WTC11 (cell line): ENCODE measurements at regions not wholly inside any gene's neighbourhood (a gene's known extent, or its start where the extent isn't known, plus 50 kb on each side); places are given as distances from the start of the nearest gene placed in this dataset.

Experiments used
- ETV6 ChIP-seq: sonication (generic); formaldehyde crosslinking; IDR thresholded peaks from 2 replicates; pipeline ENCODE4 v1.8.1; 2022; ENCODE audit warnings: mild to moderate bottlenecking, missing genetic modification reagents
- NFE2L1 ChIP-seq: sonication (generic); formaldehyde crosslinking; IDR thresholded peaks from 2 replicates; pipeline ENCODE4 v1.8.1; 2023; ENCODE audit warnings: missing genetic modification reagents
- SP1 ChIP-seq: sonication (generic); formaldehyde crosslinking; conservative IDR thresholded peaks from 2 replicates; pipeline ENCODE4 v1.8.1; 2022; ENCODE audit warnings: missing genetic modification reagents
- TEAD4 ChIP-seq: sonication (generic); formaldehyde crosslinking; IDR thresholded peaks from 2 replicates; pipeline ENCODE4 v1.8.0; 2022; ENCODE audit warnings: mild to moderate bottlenecking, missing genetic modification reagents
- ZNF121 ChIP-seq: sonication (generic); formaldehyde crosslinking; IDR thresholded peaks from 2 replicates; pipeline ENCODE4 v1.8.0; 2023; ENCODE audit warnings: missing genetic modification reagents
- ZNF263 ChIP-seq: sonication (generic); formaldehyde crosslinking; IDR thresholded peaks from 2 replicates; pipeline ENCODE4 v1.8.1; 2022; ENCODE audit warnings: low read depth, mild to moderate bottlenecking, moderate library complexity, missing genetic modification reagents
- TF ChIP-seq, protein P1 (sequence below): fragments of 200-600 bp; IDR thresholded peaks from 2 replicates; pipeline ENCODE4 v1.8.0; 2022; ENCODE audit warnings: antibody characterized with exemption
- TF ChIP-seq, protein P2 (sequence below): sonication (generic); formaldehyde crosslinking; IDR thresholded peaks from 2 replicates; pipeline ENCODE4 v1.8.1; 2023; ENCODE audit warnings: mild to moderate bottlenecking, missing genetic modification reagents
- TF ChIP-seq, protein P3 (sequence below): sonication (generic); formaldehyde crosslinking; IDR thresholded peaks from 2 replicates; pipeline ENCODE4 v1.8.0; 2022; ENCODE audit warnings: mild to moderate bottlenecking, missing genetic modification reagents
- TF ChIP-seq, protein P4 (sequence below): sonication (generic); formaldehyde crosslinking; IDR thresholded peaks from 2 replicates; pipeline ENCODE4 v1.8.1; 2023; ENCODE audit warnings: mild to moderate bottlenecking, missing genetic modification reagents
- TF ChIP-seq, protein P5 (sequence below): sonication (generic); formaldehyde crosslinking; IDR thresholded peaks from 2 replicates; pipeline ENCODE4 v1.8.1; 2023; ENCODE audit warnings: mild to moderate bottlenecking, missing genetic modification reagents, moderate library complexity

DNA sequence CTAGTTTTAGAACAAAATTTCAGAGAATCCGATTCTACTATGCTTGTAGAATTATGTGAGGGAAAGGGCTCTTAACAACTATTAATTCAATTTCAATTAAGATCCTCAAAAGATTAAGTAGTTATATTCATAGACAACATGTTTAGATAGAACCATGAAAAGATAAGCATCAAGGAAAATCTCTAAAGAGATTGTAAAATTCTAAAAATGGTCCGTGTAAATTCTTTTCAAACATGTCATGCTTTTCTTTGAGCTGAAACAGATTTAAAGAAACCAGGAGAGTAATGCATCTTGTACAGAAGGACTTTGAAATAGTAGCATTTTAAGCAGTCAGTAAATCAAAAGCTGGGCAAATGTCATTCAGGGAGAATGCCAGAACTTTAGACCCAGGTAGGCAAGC lies 1080.6 kb upstream of the B3GALT2 start:
- TF ChIP-seq ZNF121 (CRISPR knock-in tag), result no peak
- TF ChIP-seq, protein P1, sequence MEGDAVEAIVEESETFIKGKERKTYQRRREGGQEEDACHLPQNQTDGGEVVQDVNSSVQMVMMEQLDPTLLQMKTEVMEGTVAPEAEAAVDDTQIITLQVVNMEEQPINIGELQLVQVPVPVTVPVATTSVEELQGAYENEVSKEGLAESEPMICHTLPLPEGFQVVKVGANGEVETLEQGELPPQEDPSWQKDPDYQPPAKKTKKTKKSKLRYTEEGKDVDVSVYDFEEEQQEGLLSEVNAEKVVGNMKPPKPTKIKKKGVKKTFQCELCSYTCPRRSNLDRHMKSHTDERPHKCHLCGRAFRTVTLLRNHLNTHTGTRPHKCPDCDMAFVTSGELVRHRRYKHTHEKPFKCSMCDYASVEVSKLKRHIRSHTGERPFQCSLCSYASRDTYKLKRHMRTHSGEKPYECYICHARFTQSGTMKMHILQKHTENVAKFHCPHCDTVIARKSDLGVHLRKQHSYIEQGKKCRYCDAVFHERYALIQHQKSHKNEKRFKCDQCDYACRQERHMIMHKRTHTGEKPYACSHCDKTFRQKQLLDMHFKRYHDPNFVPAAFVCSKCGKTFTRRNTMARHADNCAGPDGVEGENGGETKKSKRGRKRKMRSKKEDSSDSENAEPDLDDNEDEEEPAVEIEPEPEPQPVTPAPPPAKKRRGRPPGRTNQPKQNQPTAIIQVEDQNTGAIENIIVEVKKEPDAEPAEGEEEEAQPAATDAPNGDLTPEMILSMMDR, result no peak
- TF ChIP-seq, protein P2, sequence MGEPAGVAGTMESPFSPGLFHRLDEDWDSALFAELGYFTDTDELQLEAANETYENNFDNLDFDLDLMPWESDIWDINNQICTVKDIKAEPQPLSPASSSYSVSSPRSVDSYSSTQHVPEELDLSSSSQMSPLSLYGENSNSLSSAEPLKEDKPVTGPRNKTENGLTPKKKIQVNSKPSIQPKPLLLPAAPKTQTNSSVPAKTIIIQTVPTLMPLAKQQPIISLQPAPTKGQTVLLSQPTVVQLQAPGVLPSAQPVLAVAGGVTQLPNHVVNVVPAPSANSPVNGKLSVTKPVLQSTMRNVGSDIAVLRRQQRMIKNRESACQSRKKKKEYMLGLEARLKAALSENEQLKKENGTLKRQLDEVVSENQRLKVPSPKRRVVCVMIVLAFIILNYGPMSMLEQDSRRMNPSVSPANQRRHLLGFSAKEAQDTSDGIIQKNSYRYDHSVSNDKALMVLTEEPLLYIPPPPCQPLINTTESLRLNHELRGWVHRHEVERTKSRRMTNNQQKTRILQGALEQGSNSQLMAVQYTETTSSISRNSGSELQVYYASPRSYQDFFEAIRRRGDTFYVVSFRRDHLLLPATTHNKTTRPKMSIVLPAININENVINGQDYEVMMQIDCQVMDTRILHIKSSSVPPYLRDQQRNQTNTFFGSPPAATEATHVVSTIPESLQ (CRISPR knock-in tag), result no peak
- no peak for TF ChIP-seq TEAD4
- TF ChIP-seq SP1 (CRISPR knock-in tag), result no peak
- TF ChIP-seq, protein P3, sequence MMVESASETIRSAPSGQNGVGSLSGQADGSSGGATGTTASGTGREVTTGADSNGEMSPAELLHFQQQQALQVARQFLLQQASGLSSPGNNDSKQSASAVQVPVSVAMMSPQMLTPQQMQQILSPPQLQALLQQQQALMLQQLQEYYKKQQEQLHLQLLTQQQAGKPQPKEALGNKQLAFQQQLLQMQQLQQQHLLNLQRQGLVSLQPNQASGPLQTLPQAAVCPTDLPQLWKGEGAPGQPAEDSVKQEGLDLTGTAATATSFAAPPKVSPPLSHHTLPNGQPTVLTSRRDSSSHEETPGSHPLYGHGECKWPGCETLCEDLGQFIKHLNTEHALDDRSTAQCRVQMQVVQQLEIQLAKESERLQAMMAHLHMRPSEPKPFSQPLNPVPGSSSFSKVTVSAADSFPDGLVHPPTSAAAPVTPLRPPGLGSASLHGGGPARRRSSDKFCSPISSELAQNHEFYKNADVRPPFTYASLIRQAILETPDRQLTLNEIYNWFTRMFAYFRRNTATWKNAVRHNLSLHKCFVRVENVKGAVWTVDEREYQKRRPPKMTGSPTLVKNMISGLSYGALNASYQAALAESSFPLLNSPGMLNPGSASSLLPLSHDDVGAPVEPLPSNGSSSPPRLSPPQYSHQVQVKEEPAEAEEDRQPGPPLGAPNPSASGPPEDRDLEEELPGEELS (CRISPR knock-in tag), result no peak
- TF ChIP-seq ETV6 (CRISPR knock-in tag), result no peak
- TF ChIP-seq, protein P4, sequence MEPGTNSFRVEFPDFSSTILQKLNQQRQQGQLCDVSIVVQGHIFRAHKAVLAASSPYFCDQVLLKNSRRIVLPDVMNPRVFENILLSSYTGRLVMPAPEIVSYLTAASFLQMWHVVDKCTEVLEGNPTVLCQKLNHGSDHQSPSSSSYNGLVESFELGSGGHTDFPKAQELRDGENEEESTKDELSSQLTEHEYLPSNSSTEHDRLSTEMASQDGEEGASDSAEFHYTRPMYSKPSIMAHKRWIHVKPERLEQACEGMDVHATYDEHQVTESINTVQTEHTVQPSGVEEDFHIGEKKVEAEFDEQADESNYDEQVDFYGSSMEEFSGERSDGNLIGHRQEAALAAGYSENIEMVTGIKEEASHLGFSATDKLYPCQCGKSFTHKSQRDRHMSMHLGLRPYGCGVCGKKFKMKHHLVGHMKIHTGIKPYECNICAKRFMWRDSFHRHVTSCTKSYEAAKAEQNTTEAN (CRISPR knock-in tag), result no peak
- no peak for TF ChIP-seq NFE2L1
- TF ChIP-seq, protein P5, sequence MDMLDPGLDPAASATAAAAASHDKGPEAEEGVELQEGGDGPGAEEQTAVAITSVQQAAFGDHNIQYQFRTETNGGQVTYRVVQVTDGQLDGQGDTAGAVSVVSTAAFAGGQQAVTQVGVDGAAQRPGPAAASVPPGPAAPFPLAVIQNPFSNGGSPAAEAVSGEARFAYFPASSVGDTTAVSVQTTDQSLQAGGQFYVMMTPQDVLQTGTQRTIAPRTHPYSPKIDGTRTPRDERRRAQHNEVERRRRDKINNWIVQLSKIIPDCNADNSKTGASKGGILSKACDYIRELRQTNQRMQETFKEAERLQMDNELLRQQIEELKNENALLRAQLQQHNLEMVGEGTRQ (CRISPR knock-in tag), result no peak
- TF ChIP-seq ZNF263 (CRISPR knock-in tag), result no peak
